Activated CD4-positive, alpha-beta T cell treated with anti-CD3 and anti-CD28 coated beads, Interleukin-2, Interleukin-4, amounts not matched to agents 100 ng/mL and 50 ng/mL, durations not matched to agents 16 hours and 8 hours (primary cell): ENCODE measurements at regions not wholly inside any gene's neighbourhood (a gene's known extent, or its start where the extent isn't known, plus 50 kb on each side); places are given as distances from the start of the nearest gene placed in this dataset.
"Not testable (repeated sequence)": the region's sequence is repeated elsewhere in the genome, so short reads cannot be mapped to it uniquely, and the experiment has no call there.

Source experiments
- DNase-seq: peaks from one replicate; pipeline ENCODE4 v3.0.0-alpha.2; 2020; ENCODE audit warnings: low spot score

- DNase-seq, result no peak
Measured at GRCh38 chr12:58069268-58069963, 128.0 kb downstream of the ATP23 start.

GRCh38 chr12:58071994-58072393 is 130.6 kb downstream of the ATP23 start:
- no peak for DNase-seq

DNA sequence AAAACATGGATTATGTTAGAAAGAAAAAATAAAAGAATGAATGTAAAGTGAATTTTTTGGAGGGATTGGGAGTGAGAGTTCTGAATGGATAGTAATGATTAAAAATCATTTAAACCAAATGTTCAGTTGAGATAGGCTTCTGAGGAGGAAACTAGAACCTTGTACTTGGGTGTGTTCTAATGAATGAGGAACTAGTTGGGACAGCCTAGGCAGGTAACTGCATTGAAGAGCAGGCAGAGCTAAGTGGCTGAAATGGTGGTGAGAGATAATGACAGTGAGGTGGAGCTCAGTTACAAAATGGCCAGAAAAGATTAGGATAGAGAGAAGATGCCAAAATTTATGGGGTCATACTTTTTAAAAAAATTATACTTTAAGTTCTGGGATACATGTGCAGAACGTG is 132.9 kb downstream of the ATP23 start:
- DNase-seq, result no peak

DNA sequence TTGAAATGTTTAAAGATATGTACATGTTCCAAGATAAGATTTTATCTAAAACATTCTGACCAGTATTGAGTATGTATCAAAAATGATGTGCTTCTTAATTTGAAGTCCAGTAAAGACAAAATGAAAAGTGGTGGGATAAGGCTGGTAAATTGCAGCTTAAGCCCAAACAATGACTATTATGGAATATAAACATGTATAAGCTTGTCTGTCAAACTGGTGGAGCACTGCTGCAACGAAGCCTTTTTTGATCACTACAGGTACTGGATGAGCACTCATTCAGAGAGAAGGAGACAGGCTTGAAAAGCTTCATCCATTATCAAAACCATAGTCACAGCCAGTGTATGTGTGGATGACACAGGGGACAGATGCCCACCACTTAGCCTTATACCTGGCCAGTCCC is 138.4 kb downstream of the ATP23 start:
- DNase-seq, result no peak

- no peak for DNase-seq
Measured at GRCh38 chr12:58081488-58081887, 140.1 kb downstream of the ATP23 start.

DNA sequence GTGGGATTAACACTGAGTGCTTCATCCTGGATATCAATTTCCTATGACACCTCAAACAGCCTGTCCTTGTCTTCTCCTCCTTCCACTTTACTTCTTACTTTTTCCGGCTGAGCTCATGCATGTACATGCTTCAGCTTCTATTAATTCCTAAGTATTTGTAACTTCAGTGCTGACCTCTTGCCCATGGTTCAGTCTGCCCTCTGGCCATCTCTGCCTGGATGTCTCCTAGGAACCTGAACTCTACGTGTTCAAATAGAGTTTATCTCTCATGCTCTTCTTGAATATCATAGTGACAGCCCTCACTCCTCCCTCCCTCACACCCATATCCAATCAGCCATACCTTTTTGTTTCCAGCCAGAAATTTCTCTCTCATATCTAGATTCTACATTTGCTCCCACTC is 141.6 kb downstream of the ATP23 start:
- DNase-seq, result no peak

DNA sequence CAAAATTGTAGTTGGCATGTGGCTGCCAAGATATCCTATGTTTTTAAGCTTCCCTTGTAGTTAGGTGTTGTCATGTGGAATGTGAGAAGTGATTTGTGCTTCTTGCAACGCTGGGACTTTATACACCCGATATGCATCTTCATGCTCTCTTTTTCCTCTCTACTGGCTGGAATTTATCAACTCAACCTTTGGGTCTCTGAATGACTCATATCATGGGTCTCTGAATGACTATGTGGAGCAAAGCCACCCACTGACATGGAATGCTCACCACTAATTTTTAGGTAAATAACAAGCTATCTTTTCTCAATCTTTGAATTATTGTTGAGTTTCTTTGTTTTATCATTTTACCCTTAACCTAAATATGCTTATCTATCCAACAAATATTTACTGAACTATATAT is 144.6 kb downstream of the ATP23 start:
- DNase-seq, result peak; percentile 15

GRCh38 chr12:58086930-58087329 is 145.6 kb downstream of the ATP23 start:
- no peak for DNase-seq

DNA sequence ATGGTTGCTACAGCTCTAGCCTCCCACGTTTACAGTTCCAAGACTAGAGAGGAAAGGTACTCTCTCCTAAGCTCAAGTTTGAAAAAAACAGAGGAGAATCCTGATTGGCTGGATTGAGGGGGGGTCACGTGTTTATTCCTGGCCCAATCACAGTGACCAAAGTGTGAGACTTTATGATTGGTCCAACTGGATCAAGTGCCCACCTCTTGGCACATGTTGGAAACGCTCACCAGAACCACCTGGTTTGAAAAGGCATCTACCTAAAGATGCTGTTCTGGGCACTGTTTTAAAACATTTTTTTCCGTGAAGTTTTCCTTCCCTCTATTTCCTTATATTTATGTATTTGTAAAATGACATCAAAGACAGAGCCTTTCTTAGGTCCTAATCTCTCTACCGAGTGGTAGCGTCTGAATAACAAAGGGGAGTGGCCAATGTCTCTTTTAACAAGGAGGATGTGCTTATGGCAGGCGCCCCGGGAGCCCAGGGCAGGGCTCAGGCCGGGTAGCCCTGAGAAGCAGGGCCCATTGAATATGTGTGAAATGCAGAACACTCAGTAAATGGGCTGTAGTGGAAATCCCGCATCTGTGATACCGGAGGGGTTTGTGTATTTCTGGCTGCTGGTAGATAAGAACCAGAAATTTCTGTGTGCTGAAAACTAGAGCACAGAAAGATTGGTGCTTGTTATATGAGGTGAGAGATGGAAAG is 146.2 kb downstream of the ATP23 start:
- DNase-seq, result no peak

DNA sequence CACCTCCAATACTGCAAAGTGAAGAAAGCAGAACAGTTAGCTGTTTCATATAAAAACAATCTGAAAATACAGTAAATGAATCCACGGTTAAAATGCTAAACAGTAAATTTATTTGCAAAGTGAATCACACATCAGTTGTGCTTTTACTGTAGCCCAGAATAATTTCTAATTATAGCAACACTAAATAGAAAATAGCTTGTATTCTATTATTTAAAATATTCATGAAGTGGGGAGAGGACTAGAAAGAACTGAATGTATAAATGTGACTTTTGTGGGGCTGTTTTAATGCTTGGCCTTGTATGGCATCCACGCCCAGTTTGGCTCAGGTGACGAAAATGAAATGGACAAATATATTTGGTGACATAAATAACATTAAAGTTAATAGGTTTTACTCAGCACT is 148.2 kb downstream of the ATP23 start:
- no peak for DNase-seq

- no peak for DNase-seq
Measured at GRCh38 chr12:58090685-58091084, 149.3 kb downstream of the ATP23 start.

DNA sequence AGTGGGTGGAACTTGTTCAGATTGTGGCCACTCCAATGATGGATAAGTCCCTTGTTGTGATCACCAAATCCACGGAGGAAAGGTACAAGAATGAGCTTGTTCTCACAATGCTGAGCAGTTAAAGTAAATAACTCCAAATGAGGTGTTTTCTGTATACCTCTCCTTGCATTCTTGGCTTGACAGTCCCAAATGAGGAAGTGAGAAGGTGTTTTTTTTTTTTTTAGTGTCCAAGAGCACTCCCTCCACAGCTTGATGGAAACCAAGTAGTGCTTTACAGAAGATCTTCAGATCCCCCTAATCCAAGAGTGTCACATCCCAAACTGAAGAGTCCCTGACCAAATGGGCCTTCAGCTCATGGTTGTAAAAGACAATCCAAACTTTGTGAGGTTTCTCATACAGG is 153.6 kb downstream of the ATP23 start:
- DNase-seq, result no peak

GRCh38 chr12:58097741-58098140 is 156.4 kb downstream of the ATP23 start:
- no peak for DNase-seq

DNA sequence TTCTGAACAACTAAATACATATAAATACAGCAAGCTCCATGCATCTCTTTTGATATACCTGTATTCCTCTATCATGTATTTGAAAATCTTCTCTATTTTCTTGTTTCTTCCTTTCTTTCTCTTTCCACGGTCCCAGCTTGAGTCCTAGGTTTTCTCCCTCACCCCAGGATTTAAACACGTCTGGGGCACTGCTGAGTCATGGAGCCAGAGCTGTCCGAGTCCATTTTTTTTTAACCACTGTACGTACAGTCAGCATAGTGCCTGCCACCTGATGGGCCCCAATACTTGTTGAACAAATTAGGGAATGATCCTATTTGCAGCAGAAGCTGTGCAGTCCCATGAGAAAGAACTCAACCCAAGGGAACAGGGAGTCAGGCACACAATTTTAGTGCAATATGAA is 158.1 kb downstream of the ATP23 start:
- no peak for DNase-seq

- DNase-seq, result no peak
Measured at GRCh38 chr12:58104351-58104755, 163.0 kb downstream of the ATP23 start.

DNA sequence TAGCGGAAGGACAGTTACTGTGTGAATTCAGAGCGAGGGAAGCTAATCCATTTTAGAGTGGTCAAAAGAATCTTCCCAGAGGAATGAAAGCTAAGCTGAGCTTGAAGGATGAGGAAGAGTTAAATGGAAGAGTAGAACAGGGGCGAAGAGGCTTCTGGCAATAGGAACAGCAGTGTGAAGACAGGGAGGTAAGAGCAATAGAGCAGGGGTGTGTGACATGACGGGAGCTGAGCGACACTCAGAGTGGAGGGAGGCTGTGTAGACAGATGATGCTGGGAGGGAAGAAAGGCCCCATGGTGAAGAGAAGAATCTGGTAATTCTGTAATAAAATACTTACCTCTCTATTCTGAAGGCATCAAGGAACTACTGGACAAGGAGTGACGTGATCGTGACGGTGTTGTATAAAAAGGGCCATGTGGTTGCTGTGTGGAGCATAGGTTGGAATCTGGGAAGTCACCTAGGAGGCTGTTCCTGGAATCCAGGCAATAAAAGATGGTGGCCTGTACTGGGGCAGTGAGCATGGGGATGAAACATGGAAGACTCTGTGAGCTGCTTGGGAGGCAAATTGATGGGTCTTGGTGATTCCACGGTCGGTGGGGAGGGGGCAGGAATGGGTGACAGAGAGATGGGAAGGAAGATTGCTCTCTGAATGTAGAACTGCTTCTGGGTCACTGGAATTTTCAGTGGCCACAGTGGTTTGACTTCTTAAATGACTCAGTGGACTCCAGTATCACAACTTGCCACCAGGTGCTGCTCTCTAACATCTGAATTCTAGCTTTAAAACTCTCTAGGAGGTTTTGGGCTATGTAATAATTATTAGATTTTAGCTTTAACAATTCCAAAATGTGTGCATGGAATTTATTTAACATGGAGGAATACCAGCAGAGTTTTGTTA is 164.1 kb downstream of the ATP23 start:
- no peak for DNase-seq

DNA sequence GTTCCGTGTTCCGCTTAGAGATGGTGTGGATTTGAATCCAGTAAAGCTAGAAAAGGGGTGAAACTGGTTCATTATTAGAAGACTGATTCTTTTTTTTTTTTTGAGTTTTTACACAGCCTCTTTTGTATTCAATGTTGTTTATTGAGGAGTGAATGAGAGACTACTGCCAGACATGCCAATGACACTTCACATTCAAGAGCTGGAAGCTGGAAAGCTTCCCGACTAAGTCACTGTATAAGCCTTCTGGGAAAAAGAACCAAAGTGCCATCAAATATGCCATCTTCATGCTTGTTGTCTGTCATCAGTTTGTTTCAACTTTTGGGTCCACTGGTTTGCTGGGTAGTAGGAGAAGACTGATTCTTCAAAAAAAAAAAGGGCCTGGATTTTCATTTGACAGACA is 164.8 kb downstream of the ATP23 start:
- DNase-seq, result no peak

DNA sequence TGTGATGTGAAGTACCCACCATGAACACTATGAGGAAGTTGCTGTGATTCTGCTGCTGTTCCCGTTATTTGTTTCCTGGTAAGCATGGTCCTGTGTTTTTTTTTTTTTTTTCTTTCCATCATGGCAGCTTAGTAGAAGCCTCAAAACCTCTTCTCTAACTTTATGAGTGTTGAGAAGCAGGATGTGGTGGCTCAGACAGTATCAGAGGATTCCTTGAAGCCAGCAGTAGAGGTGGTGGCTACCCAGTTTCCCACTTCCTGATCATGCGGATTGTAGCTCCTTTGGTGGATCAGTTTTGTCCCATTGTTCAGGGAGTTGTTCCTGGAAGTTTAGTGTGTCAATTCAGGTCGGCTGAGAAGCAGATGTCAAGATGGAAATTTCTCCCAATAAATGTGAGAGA is 175.8 kb downstream of the ATP23 start:
- DNase-seq, result no peak

GRCh38 chr12:58117667-58118066 is 176.3 kb downstream of the ATP23 start:
- DNase-seq, result no peak

DNA sequence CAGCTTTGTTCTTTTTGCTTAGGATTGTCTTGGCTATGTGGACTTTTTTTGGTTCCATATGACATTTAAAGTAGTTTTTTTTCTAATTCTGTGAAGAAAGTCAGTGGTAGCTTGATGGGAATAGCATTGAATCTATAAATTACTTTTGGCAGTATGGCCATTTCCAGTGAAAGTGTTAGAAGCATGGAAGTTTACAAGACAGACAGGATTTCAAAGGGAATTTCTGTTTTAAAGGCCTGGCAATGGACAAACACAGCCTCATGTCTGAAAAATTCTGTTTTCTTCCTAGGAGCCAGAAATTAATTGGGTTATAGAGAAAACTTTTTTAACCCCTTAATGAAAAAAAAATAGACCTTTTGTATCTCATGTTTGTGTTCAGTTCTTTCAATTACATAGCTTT is 184.4 kb downstream of the ATP23 start:
- not testable (repeated sequence) for DNase-seq

DNA sequence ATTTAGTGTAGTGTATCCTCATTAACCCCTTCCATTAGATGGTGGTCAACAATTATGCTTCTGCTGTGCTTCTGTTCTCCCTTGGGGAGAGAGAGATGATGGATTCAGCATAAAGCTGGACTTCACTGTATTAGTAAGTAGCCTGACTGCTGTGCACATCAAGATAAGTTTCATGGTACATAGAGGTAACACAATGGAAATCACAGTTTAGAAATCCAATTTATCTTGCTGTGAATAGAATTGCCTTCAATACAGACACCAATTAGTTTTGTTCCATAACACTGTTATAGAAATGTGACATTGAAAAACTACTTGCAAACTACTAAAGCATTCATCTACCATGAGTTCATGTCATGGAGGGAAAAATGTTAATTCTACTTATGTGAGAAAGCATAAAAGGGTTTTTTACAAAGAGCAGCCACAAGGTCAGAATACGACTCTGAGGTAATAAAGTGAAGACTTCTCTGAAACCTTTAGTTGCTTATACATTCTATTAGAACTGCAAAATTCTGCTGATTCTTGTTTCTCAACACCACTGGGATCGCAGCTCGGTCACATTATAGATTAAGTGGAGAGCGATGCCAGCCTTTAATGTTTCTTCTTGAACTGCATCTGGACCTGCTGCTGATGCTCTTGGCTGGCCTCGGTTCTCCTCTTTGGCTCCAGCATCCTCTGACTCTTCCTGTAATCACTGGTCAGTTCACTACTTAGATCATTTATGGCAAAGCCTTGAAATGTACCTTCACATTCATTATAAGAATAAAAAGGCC is 190.8 kb downstream of the ATP23 start:
- no peak for DNase-seq

DNA sequence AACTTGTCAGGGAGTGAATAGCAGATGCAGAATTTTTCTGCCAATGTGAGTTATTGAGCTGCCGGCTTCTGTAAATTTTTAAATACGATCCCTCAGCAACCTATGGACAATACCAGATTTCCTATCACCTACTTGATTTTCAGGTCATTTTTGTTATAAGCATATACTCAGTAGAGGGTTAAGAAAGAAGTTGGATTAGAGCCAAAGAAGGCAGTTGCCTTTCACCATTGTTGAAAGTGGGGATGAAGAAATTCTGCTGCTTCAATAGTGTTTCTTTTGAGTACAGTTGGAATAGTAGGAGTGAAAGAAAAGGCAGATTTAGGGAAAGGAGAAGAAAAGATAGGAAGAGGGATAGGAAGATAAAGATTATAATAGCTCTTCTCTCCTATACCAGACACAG is 197.1 kb downstream of the ATP23 start:
- no peak for DNase-seq
